ENCODE measurements at regions not wholly inside any gene's neighbourhood (a gene's known extent, or its start where the extent isn't known, plus 50 kb on each side); places are given as distances from the start of the nearest gene placed in this dataset.

- 3% methylated on average over 2 of the region's 2 CpGs for WGBS (ENCODE audit: insufficient coverage, insufficient replicate concordance, low lambda C conversion rate, missing lambda C conversion rate)
- no peaks in the 10 kb centered on the region for H3K36me3 ChIP-seq (ENCODE audit: control insufficient read depth in 2 of 2, insufficient read depth in 2 of 2, low read length in 1 of 2)
- FAIRE-seq (no peak), DNase-seq (ENCODE audit: low read depth, low spot score) (no peak), ATAC-seq (no peak)
- RAD21 ChIA-PET (ENCODE audit: unreplicated experiment) = interaction anchor here (1.2 kb wide), 1 partner anchor 98 kb away, joined by 3 read pairs; no protein-coding TSS in a partner anchor
- H3K4me2 ChIP-seq (ENCODE audit: control insufficient read depth, insufficient read depth) = no peak overlapping the region
- H3K4me3 ChIP-seq = no peak overlapping the region
- no peaks in the 10 kb centered on the region for H3K9me3 ChIP-seq (replicated peaks; ENCODE audit: control insufficient read depth, insufficient read depth, low read length)
- SMC1A ChIA-PET (ENCODE audit: uncharacterized antibody, unreplicated experiment) = interaction anchor here (1.0 kb wide), 1 partner anchor 9 kb away, joined by 3 read pairs; no protein-coding TSS in a partner anchor
- no peaks in the 10 kb centered on the region for H3K4me1 ChIP-seq (ENCODE audit: control insufficient read depth, insufficient read depth, low read length)
- H3K79me2 ChIP-seq (ENCODE audit: control insufficient read depth, insufficient read depth, low read length) = no peaks in the 10 kb centered on the region
- H3K27ac ChIP-seq (ENCODE audit: control insufficient read depth, insufficient read depth) = no peak overlapping the region
- no peak overlapping the region for H3K9ac ChIP-seq (ENCODE audit: control insufficient read depth, insufficient read depth, low read length)
- intact Hi-C loops (cut with micrococcal nuclease; ENCODE audit: unreplicated experiment) (no loop called here), in situ Hi-C loops (cut with MboI) (no loop called here)
- no peaks in the 10 kb centered on the region for H4K20me1 ChIP-seq (ENCODE audit: control insufficient read depth, insufficient read depth)
- no peak for TF ChIP-seq EP300 (IDR thresholded peaks at IDR 0.05; ENCODE audit: borderline replicate concordance in 1 of 2, control insufficient read depth in 1 of 2, low read depth in 2 of 2, low read length in 2 of 2)
- no peak for TF ChIP-seq MLLT1 (IDR thresholded peaks at IDR 0.05)
- peak; percentile 71 for TF ChIP-seq JUNB (IDR thresholded peaks at IDR 0.05)
- TF ChIP-seq SMAD1 (IDR thresholded peaks at IDR 0.05; ENCODE audit: low read depth, partially characterized antibody) = no peak
- no peaks in the 10 kb centered on the region for H3K27me3 ChIP-seq (replicated peaks in 1 of 2; ENCODE audit: control insufficient read depth in 2 of 2, insufficient read depth in 2 of 2, low read length in 1 of 2)
- CTCF ChIA-PET = no interaction called here
- POLR2A ChIA-PET = no interaction called here
- H2AFZ ChIP-seq (ENCODE audit: control insufficient read depth, low read depth, low read length) = no peak overlapping the region
- no TSS peak for BruUV-seq (replicated peaks)
Observed at GRCh38 chr13:80113714-80114454, 227.0 kb downstream of the SPRY2 start.

GRCh38 chr13:80109303-80109702 lies 231.6 kb downstream of the SPRY2 start:
- Histone ChIP-seq H3K9ac (ENCODE audit: control insufficient read depth, insufficient read depth, low read length) (no peak overlapping the region), H2AFZ (ENCODE audit: control insufficient read depth, low read depth, low read length) (no peak overlapping the region), H3K79me2 (ENCODE audit: control insufficient read depth, insufficient read depth, low read length) (no peaks in the 10 kb centered on the region), H4K20me1 (ENCODE audit: control insufficient read depth, insufficient read depth) (no peaks in the 10 kb centered on the region), H3K4me3 (no peak overlapping the region), H3K36me3 (ENCODE audit: control insufficient read depth in 2 of 2, insufficient read depth in 2 of 2, low read length in 1 of 2) (no peaks in the 10 kb centered on the region), H3K4me1 (ENCODE audit: control insufficient read depth, insufficient read depth, low read length) (no peaks in the 10 kb centered on the region), H3K27me3 (replicated peaks in 1 of 2; ENCODE audit: control insufficient read depth in 2 of 2, insufficient read depth in 2 of 2, low read length in 1 of 2) (no peaks in the 10 kb centered on the region), H3K9me3 (replicated peaks; ENCODE audit: control insufficient read depth, insufficient read depth, low read length) (no peaks in the 10 kb centered on the region), H3K4me2 (ENCODE audit: control insufficient read depth, insufficient read depth) (no peak overlapping the region), H3K27ac (ENCODE audit: control insufficient read depth, insufficient read depth) (no peak overlapping the region)
- ChIA-PET POLR2A (interaction anchor here (0.6 to 1.6 kb wide), 3 partner anchors 12 to 338 kb away, joined by 3 read pairs; no protein-coding TSS in a partner anchor), RAD21 (ENCODE audit: unreplicated experiment) (no interaction called here), CTCF (interaction anchor here (1.1 to 1.5 kb wide), 2 partner anchors 10 to 11 kb away, joined by 3 to 6 read pairs; no protein-coding TSS in a partner anchor), SMC1A (ENCODE audit: uncharacterized antibody, unreplicated experiment) (interaction anchor here (0.7 to 1.6 kb wide), 4 partner anchors 9 to 279 kb away, joined by 3 to 4 read pairs (median 3); no protein-coding TSS in a partner anchor)
- DNase-seq (ENCODE audit: low read depth, low spot score) = no peak
- no peak for FAIRE-seq
- in situ Hi-C loops (cut with MboI) (no loop called here), intact Hi-C loops (cut with micrococcal nuclease; ENCODE audit: unreplicated experiment) (no loop called here)
- BruUV-seq (replicated peaks) = no TSS peak
- WGBS (ENCODE audit: insufficient coverage, insufficient replicate concordance, low lambda C conversion rate, missing lambda C conversion rate) = 15% methylated on average over 3 of the region's 3 CpGs
- ATAC-seq = no peak; the same call in 2 of the 3 replicates
- no peak for TF ChIP-seq SMAD5 (IDR thresholded peaks at IDR 0.05; ENCODE audit: low read depth)
- TF ChIP-seq EP300 (IDR thresholded peaks at IDR 0.05; ENCODE audit: borderline replicate concordance in 1 of 2, control insufficient read depth in 1 of 2, low read depth in 2 of 2, low read length in 2 of 2) = no peak
- no peak for TF ChIP-seq TARDBP (IDR thresholded peaks at IDR 0.05; ENCODE audit: borderline replicate concordance)
- TF ChIP-seq CEBPB (IDR thresholded peaks at IDR 0.05; ENCODE audit: borderline replicate concordance in 1 of 2, low read depth in 2 of 2, low read length in 2 of 2) = no peak
- no peak for TF ChIP-seq SMARCA5 (IDR thresholded peaks at IDR 0.05)
- no peak for TF ChIP-seq NRF1 (conservative IDR thresholded peaks at IDR 0.05; ENCODE audit: low read depth, low read length)
- TF ChIP-seq ZBED1 (IDR thresholded peaks at IDR 0.05; ENCODE audit: borderline replicate concordance) = no peak
- no peak for TF ChIP-seq DPF2 (IDR thresholded peaks at IDR 0.05)
- TF ChIP-seq PML (IDR thresholded peaks at IDR 0.05; ENCODE audit: low read length) = no peak
- no peak for TF ChIP-seq CBFB (IDR thresholded peaks at IDR 0.05; ENCODE audit: low read depth)
- TF ChIP-seq POLR2AphosphoS2 (IDR thresholded peaks at IDR 0.05; ENCODE audit: low read depth, low read length) = no peak
- no peak for TF ChIP-seq ESRRA (IDR thresholded peaks at IDR 0.05; ENCODE audit: low read length)

Data from GM12878 (cell line).